GM21619 (cell line): ENCODE measurements at regions not wholly inside any gene's neighbourhood (a gene's known extent, or its start where the extent isn't known, plus 50 kb on each side); places are given as distances from the start of the nearest gene placed in this dataset.

Experiments used
- ATAC-seq: cut with Tn5 transposase; IDR thresholded peaks from one replicate; pipeline ENCODE4 v1.9.1; 2021; ENCODE audit not compliant: unreplicated experiment

DNA sequence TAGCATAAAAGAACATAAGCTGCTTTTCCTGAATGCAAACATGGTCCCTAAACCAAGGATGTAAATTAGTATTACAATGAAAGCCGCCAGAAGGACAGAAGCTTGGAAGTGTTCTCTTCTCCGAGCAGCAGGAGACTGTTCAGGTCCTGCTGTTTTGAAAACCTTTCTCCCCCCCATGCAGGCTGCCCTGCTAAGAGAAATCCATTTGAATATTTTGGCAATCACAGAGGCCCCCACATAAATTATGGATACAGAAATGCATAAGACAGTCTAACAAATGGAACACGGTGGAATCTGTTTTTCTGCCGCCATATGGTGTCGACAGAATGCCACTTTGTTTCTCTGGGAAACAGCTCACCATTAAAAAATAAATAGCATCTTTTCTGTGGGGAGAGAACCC, 600.4 kb upstream of the KLHL29 start:
- ATAC-seq = no peak

DNA sequence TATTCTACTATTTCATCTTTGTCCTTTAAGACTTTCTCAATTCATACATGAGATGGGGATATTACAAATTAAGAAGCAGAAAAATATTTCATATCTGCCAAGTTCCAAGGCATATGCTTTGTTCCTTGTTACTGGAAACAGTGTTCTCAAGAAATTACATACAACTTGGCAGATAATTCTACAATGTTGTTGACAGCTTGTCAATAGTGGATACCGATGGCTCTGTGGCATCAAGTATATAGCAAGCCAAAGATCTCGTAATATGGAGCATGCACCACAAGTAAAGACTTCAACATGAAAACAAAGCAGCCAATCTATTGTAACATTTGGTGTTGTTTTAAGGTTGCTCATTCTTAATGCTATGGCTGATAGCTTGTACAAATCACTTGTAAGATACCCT, 598.2 kb upstream of the KLHL29 start:
- ATAC-seq = no peak

DNA sequence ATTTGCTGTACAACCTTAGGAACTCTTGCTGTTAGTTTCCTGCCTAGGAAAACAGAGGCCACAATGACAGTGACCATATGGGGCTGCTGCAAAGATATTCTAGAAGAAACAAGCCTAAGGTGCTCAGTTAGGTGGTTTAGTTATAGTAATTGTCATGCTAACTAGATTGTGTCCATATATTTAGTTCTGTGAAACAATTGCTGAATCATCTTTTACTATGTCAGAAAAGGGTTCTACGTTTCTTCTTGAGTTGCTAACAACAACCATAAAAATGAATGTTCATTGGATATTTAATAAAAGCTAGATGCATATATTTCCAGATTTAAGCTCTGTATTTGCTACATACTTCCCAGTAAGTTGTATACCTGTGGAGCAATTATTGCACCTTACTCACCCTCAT, 597.2 kb upstream of the KLHL29 start:
- no peak for ATAC-seq

- ATAC-seq = no peak
Observed at GRCh38 chr2:22788749-22789327, 596.1 kb upstream of the KLHL29 start.

DNA sequence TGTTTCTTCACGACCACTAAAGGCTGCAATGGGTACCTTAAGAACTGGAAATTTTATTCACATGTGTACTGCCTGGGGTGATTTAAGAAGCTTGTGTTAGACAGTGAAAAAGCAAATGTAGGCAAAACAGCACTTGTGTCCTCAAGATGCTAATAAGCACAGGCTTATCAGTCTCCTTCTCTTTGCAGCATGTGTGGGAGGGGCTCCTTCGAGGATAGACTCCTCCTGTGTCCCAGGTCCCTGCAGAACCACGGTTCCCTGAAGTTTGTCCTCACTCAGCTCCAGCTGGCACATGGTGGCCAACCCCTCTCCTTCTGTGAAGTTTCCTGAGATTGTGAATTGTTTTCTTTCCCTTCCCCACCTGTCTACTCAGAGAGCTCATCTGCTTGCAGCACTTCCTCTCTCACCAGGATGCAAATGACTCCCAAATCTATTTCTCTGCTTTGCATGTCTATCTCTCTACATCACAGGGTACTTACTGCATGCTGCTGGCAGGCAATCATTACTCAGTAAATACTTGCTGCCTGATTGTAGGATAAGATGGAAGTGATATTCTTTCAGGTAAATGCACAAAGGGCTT, 589.6 kb upstream of the KLHL29 start:
- ATAC-seq = no peak

GRCh38 chr2:22798386-22798785, 586.6 kb upstream of the KLHL29 start:
- no peak for ATAC-seq

DNA sequence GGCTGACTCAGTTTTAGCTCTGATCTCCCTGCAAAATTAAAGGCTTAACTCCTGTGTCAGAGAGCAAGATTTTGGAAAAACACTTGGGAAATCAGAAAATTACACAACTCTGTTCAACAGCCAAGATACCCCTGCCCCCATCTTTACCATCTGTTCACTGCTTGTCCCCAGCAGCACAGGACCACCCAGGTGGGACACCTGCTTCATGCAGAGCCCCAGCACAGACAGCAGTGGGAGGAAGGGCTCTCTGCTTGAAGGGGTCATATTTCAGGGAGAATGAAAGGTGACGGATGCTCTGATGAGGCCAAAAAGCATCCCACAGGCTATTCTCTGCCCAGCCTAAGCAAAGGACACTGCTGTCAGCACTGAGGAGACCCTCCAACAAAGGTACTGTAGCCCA, 584.6 kb upstream of the KLHL29 start:
- ATAC-seq = no peak

DNA sequence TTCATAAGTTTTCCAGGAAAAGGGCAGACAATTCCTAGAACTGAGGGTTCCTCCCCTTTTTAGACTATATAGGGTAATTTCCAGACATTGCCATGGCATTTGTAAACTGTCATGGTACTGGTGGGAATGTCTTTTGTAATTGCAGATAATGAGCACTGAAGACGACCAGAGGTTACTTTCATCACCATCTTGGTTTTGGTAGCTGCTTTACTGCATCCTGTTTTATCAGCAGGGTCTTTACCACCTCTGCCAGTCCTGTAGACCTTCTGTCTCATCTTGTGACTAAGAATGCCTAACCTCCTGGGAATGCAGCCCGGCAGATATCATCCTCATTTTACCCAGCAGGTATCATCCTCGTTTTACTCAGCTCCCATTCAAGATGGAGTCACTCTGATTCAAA, 583.9 kb upstream of the KLHL29 start:
- no peak for ATAC-seq

GRCh38 chr2:22801970-22802369, 583.0 kb upstream of the KLHL29 start:
- ATAC-seq = no peak

- no peak for ATAC-seq
Observed at GRCh38 chr2:22807872-22808271, 577.1 kb upstream of the KLHL29 start.

- ATAC-seq = no peak
Observed at GRCh38 chr2:22810602-22811001, 574.4 kb upstream of the KLHL29 start.

DNA sequence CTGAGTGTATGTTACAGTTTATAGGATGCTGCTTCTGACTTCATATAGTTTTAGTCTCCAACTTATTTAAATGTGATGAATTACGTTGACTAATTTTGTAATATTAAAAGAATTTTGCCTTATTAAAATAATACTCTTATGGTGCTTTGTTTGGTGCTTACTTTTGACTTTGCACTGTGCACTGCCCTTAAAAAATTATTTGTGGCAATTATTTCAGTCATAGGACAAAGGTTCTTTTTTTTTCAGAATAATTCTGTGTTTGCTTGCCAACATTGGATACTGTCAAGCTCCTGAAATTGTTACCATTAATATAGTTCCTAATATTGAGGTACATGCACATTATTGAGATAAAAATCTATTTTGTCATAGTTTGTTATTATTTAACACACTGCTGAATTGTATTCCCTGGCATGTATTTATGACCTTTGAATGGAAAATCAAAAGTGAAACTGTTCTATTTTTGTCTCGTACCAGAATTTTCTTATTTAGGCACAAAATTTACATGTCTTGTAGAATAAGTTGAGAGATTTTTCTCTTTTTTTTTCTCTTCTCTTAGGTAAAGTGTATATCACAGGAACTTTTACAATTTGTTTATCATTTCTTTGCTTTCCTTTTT, 572.8 kb upstream of the KLHL29 start:
- no peak for ATAC-seq

DNA sequence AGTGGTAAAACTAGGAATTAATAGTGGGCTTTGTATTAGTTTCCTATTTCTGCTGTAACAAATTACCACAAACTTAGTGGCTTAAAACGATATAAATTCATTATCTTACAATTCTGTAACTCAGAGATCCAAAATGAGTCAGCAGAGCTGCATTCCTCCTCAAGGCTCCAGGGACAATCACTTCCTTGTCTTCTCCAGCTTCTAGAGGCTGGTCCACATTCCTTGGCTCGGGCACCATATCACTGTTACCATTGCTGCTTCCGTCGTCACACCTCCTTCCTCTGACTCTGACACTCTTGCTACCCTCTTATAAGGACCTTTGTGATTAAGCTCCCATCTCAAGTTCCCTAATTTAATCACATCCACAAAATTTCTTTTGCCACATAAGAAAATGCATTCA, 567.8 kb upstream of the KLHL29 start:
- no peak for ATAC-seq

DNA sequence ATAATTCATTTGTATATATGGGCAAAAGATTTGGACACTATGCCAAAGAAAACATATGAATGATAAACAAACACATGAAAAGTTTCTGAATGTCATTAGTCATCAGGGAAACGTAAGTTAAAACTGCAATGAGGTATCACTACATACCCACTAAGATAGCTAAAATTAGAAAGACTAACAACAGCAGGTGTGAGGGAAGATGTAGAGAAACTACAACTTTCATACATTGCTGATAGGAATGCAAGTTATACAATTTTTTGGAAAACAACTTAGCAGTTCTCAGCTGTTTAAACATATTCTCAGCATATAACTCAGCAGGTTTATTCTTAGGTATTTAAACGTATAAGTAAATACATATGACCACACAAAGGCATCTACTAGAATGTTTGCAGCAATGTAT, 563.5 kb upstream of the KLHL29 start:
- no peak for ATAC-seq

GRCh38 chr2:22822835-22823234, 562.1 kb upstream of the KLHL29 start:
- ATAC-seq = no peak

GRCh38 chr2:22824618-22825017, 560.4 kb upstream of the KLHL29 start:
- no peak for ATAC-seq

- ATAC-seq = no peak
Observed at GRCh38 chr2:22826703-22827102, 558.3 kb upstream of the KLHL29 start.

DNA sequence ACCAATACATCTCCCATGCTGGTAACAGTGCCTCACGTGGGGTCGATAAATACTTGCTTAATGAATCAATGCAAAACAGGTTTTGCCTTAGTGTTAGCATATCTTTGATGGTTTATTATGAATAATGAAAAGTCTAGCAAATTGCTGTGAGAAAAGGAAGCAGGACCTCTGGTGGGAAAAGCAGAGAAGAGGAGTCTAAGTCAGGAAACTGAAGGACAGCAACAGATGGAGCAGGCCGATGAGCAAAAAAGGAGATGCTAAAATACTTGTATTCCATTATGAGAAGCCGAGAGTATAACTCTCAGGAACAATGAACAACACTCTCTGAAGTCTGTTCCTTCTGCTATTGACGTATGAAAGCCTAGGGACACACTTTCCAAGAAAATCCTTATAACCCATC, 555.2 kb upstream of the KLHL29 start:
- no peak for ATAC-seq

DNA sequence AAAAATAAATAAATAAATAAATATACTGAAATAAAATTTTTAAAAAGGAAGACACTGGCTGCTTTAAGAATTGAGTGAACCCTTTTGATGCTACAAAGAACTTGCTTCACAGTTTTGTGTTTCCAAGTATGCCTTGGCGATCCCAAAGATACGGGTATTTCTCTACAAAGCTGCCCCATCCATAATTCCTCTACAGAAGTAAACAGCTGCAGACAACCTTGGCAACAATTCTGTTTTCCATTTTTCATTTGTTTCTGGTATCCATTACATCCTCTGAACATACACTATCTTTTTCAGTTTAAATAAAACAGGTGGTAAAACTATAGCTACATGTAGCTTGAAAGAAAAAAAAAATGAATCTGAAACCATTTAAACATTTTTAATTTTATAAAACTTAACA, 552.8 kb upstream of the KLHL29 start:
- no peak for ATAC-seq

DNA sequence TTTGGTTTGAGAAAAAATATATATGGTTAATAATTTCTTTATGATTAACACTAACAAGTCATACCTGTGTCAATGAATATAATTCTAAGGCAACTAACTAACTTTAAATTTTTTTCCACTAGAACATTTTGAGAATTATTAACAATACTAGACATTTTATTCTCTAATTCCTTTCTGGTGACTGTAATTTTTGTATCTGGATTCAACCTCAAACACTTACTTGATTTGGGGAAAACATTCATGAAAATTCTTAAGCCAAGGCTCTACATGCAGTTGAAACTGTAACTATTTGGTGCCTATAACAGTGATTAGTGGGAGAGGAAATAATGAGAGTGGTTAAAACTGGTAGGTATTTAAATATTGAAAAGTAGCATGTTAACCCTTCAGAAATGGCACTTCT, 546.5 kb upstream of the KLHL29 start:
- ATAC-seq = no peak

DNA sequence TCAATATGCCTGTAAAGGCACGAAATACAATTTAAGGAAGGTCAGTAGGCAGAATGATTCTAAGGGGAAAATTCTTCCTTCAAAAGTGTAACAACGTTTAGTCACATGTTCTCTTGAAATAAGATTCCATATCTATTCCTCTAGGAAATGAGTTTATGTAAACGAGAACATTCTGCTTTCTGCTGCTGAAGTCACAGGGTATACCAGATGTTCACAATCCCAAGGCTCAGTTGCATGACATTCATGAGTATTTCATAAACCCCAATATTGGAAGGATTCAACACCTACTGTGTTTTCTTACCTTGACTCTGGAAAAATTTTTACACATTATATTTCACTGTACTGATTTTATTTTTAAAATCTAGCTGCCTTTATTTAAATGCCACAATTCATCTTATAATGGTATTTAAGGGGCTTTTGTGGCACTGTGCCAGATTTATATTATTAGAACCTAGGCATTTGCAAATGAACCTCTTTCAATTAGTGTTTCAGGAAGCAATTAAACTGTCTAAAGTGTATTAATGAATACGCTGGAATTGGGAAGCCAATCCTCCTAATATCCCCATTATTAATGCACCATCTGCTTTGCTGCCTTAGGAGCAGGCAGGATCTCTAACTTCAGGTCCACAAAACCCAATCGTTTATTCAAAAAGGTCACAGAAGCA, 542.6 kb upstream of the KLHL29 start:
- ATAC-seq = no peak

GRCh38 chr2:22843919-22844537, 541.0 kb upstream of the KLHL29 start:
- no peak for ATAC-seq
